Immature natural killer cell (primary cell): ENCODE measurements at regions not wholly inside any gene's neighbourhood (a gene's known extent, or its start where the extent isn't known, plus 50 kb on each side); places are given as distances from the start of the nearest gene placed in this dataset.
"Not testable (repeated sequence)": the region's sequence is repeated elsewhere in the genome, so short reads cannot be mapped to it uniquely, and the experiment has no call there.

Experiments used
- DNase-seq, 3 donors: peaks; one replicate each; pipeline ENCODE4 v3.0.0; 2022; ENCODE audit warnings: mixed read lengths in 1 of 3
- H3K27ac Mint-ChIP-seq, 6 donors: one replicate each; pipeline ENCODE4 v1.8.0; 2020; ENCODE audit warnings: mixed read lengths in 6 of 6, mild to moderate bottlenecking in 5 of 6, inconsistent platforms in 4 of 6, moderate library complexity in 3 of 6
- H3K27me3 Mint-ChIP-seq, 3 donors: one replicate each; pipeline ENCODE4 v1.8.0; 2020 to 2021; ENCODE audit warnings: low read depth in 3 of 3, mild to moderate bottlenecking in 3 of 3, mixed read lengths in 3 of 3, moderate library complexity in 3 of 3, inconsistent platforms in 1 of 3
- H3K36me3 Mint-ChIP-seq, 3 donors: one replicate each; pipeline ENCODE4 v1.8.0; 2020; ENCODE audit warnings: mixed read lengths in 3 of 3, inconsistent platforms in 2 of 3, mild to moderate bottlenecking in 2 of 3
- H3K4me1 Mint-ChIP-seq, 2 donors: one replicate each; pipeline ENCODE4 v1.8.0; 2020; ENCODE audit warnings: inconsistent platforms in 2 of 2, mild to moderate bottlenecking in 2 of 2, mixed read lengths in 2 of 2, moderate library complexity in 1 of 2
- H3K4me3 Mint-ChIP-seq, 5 donors: one replicate each; pipeline ENCODE4 v1.8.0; 2020; ENCODE audit warnings: mild to moderate bottlenecking in 5 of 5, mixed read lengths in 5 of 5, inconsistent platforms in 3 of 5, moderate library complexity in 3 of 5
- H3K9me3 Mint-ChIP-seq, 6 donors: one replicate each; pipeline ENCODE4 v1.8.0; 2020; ENCODE audit warnings: mild to moderate bottlenecking in 6 of 6, mixed read lengths in 6 of 6, inconsistent platforms in 4 of 6, moderate library complexity in 3 of 6

DNA sequence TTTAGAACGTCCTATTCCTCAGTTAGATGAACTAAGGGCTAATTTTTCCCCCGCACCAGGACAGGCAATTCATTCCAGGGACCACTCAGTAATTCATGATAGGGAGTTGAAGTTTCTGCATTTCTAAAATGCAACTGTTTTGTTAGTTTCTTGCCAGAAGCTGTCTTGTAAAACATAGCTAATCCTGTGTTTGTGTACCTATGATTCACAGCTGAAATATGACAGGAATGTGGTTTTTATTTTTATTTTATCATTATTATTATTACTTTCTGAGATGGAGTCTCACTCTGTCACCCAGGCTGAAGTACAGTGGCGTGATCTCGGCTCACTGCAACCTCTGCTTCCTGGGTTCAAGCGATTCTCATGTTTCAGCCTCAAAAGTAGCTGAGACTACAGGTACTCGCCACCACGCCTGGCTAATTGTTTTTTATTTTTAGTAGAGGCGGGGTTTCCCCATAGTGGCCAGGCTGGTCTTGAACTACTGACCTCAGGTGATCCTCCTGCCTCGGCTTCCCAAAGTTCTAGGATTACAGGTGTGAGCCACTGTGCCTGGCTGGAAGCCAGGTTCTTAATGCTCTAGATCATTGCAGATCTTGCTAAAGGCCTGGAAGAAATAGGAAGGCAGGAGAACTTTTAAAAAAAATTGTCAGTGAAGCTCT lies 154.8 kb upstream of the FHL2 start:
- peaks cover 0 to 2% (median 0%) of the 10 kb centered on the region in 6 donors for H3K9me3 Mint-ChIP-seq
- no peak overlapping the region for H3K4me3 Mint-ChIP-seq
- DNase-seq, result no peak
- no peaks in the 10 kb centered on the region for H3K4me1 Mint-ChIP-seq
- no peaks in the 10 kb centered on the region for H3K36me3 Mint-ChIP-seq
- H3K27me3 Mint-ChIP-seq, result peaks cover 4 to 5% (median 5%) of the 10 kb centered on the region in 3 donors
- no peak overlapping the region for H3K27ac Mint-ChIP-seq

GRCh38 chr2:105546628-105546974 lies 147.8 kb upstream of the FHL2 start:
- no peak for DNase-seq
- H3K27me3 Mint-ChIP-seq, result peaks cover 2 to 6% (median 3%) of the 10 kb centered on the region in 3 donors
- no peak overlapping the region for H3K4me3 Mint-ChIP-seq
- H3K9me3 Mint-ChIP-seq, result no peaks in the 10 kb centered on the region
- H3K4me1 Mint-ChIP-seq, result peaks cover 0 to 1% of the 10 kb centered on the region in 2 donors
- no peaks in the 10 kb centered on the region for H3K36me3 Mint-ChIP-seq
- H3K27ac Mint-ChIP-seq, result no peak overlapping the region

DNA sequence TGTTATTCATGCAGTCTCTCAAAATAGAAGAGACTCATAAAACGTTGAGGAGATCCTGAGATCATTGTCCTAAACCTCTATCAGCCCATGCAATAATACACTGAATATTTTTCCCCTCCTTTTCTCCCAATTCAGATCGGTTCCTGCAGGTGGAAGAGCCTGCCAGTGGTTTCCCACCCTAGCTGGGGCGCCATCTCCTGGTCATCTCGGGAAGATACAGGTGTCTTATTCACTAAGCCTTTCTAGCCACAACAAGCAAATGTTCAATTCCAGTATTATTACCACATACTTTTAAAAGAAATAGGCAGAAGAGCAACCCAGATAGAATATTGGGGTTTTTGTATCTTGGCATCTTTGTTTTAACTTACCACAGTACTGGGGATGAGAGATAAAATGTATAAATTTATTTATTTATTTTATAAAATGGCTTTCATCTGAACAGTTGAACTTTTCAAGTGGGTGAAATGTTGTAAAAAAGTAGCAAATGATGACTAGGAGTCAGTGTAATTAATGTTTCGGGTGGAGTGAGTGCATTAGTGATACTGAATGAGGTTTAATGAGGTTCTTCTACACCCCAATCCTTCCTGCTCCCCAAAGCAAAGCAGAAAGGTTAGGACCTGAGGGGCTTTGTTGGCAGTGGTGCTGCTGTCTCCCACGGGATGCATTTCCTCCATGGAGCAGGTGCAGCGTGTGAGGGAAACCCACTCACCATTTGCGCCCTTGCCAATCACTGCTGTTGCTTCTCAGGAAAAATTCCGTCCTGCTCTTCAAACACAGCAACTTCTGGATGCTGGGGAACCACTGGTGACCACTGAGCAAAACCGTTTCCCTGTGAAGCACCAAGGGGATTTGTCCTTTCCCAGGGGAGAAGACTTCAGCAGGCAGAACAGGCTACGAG lies 147.1 kb upstream of the FHL2 start:
- H3K4me1 Mint-ChIP-seq, result peaks cover 0 to 1% of the 10 kb centered on the region in 2 donors
- no peak overlapping the region for H3K27ac Mint-ChIP-seq
- H3K36me3 Mint-ChIP-seq, result no peaks in the 10 kb centered on the region
- H3K4me3 Mint-ChIP-seq, result no peak overlapping the region
- H3K27me3 Mint-ChIP-seq, result peaks cover 2 to 6% (median 3%) of the 10 kb centered on the region in 3 donors
- H3K9me3 Mint-ChIP-seq, result no peaks in the 10 kb centered on the region
- peak; percentile 25 to 42 (median 40) for DNase-seq

GRCh38 chr2:105544591-105545377 lies 145.9 kb upstream of the FHL2 start:
- no peak for DNase-seq
- H3K4me1 Mint-ChIP-seq, result peaks cover 0 to 1% of the 10 kb centered on the region in 2 donors
- no peaks in the 10 kb centered on the region for H3K9me3 Mint-ChIP-seq
- H3K27me3 Mint-ChIP-seq, result peaks cover 2 to 6% (median 3%) of the 10 kb centered on the region in 3 donors
- H3K4me3 Mint-ChIP-seq, result no peak overlapping the region
- H3K27ac Mint-ChIP-seq, result no peak overlapping the region
- H3K36me3 Mint-ChIP-seq, result no peaks in the 10 kb centered on the region

GRCh38 chr2:105541189-105542050 lies 142.6 kb upstream of the FHL2 start:
- no peak overlapping the region for H3K4me3 Mint-ChIP-seq
- no peaks in the 10 kb centered on the region for H3K9me3 Mint-ChIP-seq
- H3K4me1 Mint-ChIP-seq, result peaks cover 0 to 1% of the 10 kb centered on the region in 2 donors
- H3K27me3 Mint-ChIP-seq, result peaks cover 2 to 8% (median 6%) of the 10 kb centered on the region in 3 donors
- H3K27ac Mint-ChIP-seq, result no peak overlapping the region
- no peaks in the 10 kb centered on the region for H3K36me3 Mint-ChIP-seq
- DNase-seq, result no peak

- no peaks in the 10 kb centered on the region for H3K36me3 Mint-ChIP-seq
- peaks cover 0 to under 1% of the 10 kb centered on the region in 2 donors for H3K4me1 Mint-ChIP-seq
- H3K9me3 Mint-ChIP-seq, result no peaks in the 10 kb centered on the region
- H3K27ac Mint-ChIP-seq, result no peak overlapping the region
- no peak for DNase-seq
- peaks cover 2 to 6% (median 4%) of the 10 kb centered on the region in 3 donors for H3K27me3 Mint-ChIP-seq
- H3K4me3 Mint-ChIP-seq, result no peak overlapping the region
Measured at GRCh38 chr2:105540642-105541041, 141.8 kb upstream of the FHL2 start.

DNA sequence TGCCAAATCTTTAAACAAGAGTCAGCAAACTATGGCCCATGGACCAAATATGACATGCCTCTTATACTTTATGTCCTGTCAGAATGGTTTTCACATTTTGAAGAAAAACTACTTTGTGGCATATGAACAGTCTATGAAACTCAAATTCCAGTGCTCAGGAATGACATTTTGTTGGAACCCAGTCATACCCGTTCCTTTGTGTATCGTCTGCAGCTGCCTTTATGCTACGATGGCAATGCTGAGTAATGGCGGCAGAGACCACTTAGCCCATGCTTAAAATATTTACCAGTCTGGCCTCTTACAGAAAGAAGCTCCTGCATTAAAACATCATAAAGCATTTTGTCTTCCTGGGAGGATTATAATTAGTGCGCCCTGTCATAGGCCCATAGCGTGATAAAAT lies 140.5 kb upstream of the FHL2 start:
- H3K27ac Mint-ChIP-seq, result no peak overlapping the region
- peaks cover 2 to 9% (median 3%) of the 10 kb centered on the region in 3 donors for H3K27me3 Mint-ChIP-seq
- no peak for DNase-seq
- H3K9me3 Mint-ChIP-seq, result no peaks in the 10 kb centered on the region
- no peaks in the 10 kb centered on the region for H3K36me3 Mint-ChIP-seq
- H3K4me3 Mint-ChIP-seq, result no peak overlapping the region
- no peaks in the 10 kb centered on the region for H3K4me1 Mint-ChIP-seq

- Mint-ChIP-seq H3K36me3 (no peaks in the 10 kb centered on the region), H3K9me3 (no peaks in the 10 kb centered on the region), H3K4me3 (no peak overlapping the region), H3K27me3 (peaks cover 2 to 9% (median 3%) of the 10 kb centered on the region in 3 donors), H3K27ac (no peak overlapping the region), H3K4me1 (no peaks in the 10 kb centered on the region)
- no peak for DNase-seq
Measured at GRCh38 chr2:105538840-105539239, 140.0 kb upstream of the FHL2 start.

- Mint-ChIP-seq H3K27ac (no peak overlapping the region), H3K36me3 (no peaks in the 10 kb centered on the region), H3K27me3 (peaks cover 0 to 9% (median 3%) of the 10 kb centered on the region in 3 donors), H3K4me3 (no peak overlapping the region), H3K9me3 (no peaks in the 10 kb centered on the region), H3K4me1 (no peaks in the 10 kb centered on the region)
- no peak for DNase-seq
Measured at GRCh38 chr2:105537920-105538319, 139.1 kb upstream of the FHL2 start.

- Mint-ChIP-seq H3K27ac (no peak overlapping the region), H3K4me1 (no peaks in the 10 kb centered on the region), H3K27me3 (peaks cover 0 to 9% (median 3%) of the 10 kb centered on the region in 3 donors), H3K4me3 (no peak overlapping the region), H3K36me3 (no peaks in the 10 kb centered on the region), H3K9me3 (no peaks in the 10 kb centered on the region)
- DNase-seq, result no peak
Measured at GRCh38 chr2:105537466-105537865, 138.6 kb upstream of the FHL2 start.

DNA sequence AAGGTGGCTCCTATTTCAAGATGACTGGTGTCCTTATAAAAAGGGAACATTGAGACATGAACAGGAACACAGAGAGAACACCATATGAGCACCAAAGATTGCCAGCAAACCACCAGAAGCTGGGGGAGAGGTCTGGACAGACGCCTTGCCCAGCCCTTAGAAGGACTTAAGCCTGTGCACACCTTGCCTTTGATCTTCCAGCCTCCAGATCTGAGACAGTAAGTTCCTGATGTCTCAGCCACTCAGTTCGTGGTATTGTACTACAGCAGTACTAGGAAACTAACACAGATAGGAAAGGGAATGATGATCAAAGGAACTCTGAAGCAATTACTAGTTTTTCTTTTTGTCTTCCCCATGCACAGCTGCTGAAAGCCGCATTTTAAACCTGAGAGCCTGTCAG lies 137.3 kb upstream of the FHL2 start:
- Mint-ChIP-seq H3K4me1 (no peaks in the 10 kb centered on the region), H3K36me3 (no peaks in the 10 kb centered on the region), H3K4me3 (no peak overlapping the region), H3K27me3 (peaks cover 0 to 11% (median 0%) of the 10 kb centered on the region in 3 donors), H3K9me3 (no peaks in the 10 kb centered on the region), H3K27ac (no peak overlapping the region)
- DNase-seq, result no peak

GRCh38 chr2:105529258-105529657 lies 130.4 kb upstream of the FHL2 start:
- not testable (repeated sequence) for H3K9me3 Mint-ChIP-seq, DNase-seq, H3K36me3 Mint-ChIP-seq

More at GRCh38 chr2:105529258-105529657, 130.4 kb upstream of the FHL2 start:
- not testable (repeated sequence) for H3K4me3 Mint-ChIP-seq, H3K4me1 Mint-ChIP-seq, H3K27me3 Mint-ChIP-seq, H3K27ac Mint-ChIP-seq
